Colonic mucosa (tissue), 4 donors: ENCODE measurements at regions not wholly inside any gene's neighbourhood (a gene's known extent, or its start where the extent isn't known, plus 50 kb on each side); places are given as distances from the start of the nearest gene placed in this dataset.
"Not testable (repeated sequence)": the region's sequence is repeated elsewhere in the genome, so short reads cannot be mapped to it uniquely, and the experiment has no call there.

Source experiments
- DNase-seq: peaks from one replicate; pipeline ENCODE4 v3.0.0-alpha.2; 2020
- H3K27ac ChIP-seq: fragments of 200-600 bp; one replicate; pipeline ENCODE4 v1.8.0; 2021
- H3K27me3 ChIP-seq: fragments of 200-600 bp; one replicate; pipeline ENCODE4 v1.8.0; 2021
- H3K36me3 ChIP-seq: fragments of 200-600 bp; one replicate; pipeline ENCODE4 v1.8.0; 2021
- H3K4me1 ChIP-seq: fragments of 200-600 bp; one replicate; pipeline ENCODE4 v1.8.0; 2021; ENCODE audit warnings: mild to moderate bottlenecking
- H3K4me3 ChIP-seq: fragments of 200-600 bp; one replicate; pipeline ENCODE4 v1.8.0; 2021
- H3K9ac ChIP-seq, 2 donors: one replicate each; pipeline ENCODE4 v1.7.0; 2013; ENCODE audit warnings: control low read depth in 2 of 2, low read depth in 2 of 2, low read length in 2 of 2
- H3K9me3 ChIP-seq: fragments of 200-600 bp; one replicate; pipeline ENCODE4 v1.8.0; 2021
- intact Hi-C: fragments of 100-400 bp; cut with DNase I; formaldehyde crosslinking; loops from one replicate; pipeline ENCODE4 v1.14.1; 2022
- TF ChIP-seq, protein P1 (sequence below): fragments of 200-600 bp; IDR thresholded peaks from one replicate; pipeline ENCODE4 v1.8.0; 2022; ENCODE audit warnings: antibody characterized with exemption, mild to moderate bottlenecking
- donor health status: healthy.
- donor health status: DM: no; HTN: no; CAD: no.
- donor health status: DM: no; HTN: no; CAD: no.

DNA sequence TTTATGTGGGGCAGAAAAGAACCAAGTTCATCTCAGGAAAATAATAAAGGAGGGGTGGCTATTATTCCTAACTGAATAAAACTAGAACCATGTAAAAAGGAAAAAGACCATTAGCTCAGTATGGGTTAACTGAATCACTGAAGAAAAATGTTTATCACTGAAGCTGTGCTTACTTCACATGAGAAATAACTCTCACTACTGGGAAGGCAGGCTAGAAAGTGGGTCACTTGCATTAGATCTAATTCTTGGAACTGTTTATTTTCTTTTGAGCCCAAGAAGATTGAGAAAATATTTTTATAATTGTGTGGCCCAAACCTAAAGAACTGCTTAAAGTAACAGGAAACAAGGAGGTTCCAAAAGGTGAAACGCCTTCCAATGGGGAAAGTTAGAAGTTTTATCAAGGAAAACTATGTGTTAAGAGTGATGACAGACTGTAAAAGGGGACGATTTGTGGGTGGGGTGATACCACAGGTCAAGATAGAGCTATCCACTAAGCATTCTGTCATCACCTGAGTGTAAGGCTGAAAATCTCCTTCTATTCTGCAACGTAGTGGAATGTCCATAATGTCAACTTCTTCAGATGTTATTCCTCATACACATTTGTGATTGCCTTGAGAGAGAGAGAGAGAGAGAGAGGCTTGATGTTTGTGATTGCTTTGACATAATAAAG is 1083.5 kb downstream of the PCDH7 start:
- TF ChIP-seq, protein P1, sequence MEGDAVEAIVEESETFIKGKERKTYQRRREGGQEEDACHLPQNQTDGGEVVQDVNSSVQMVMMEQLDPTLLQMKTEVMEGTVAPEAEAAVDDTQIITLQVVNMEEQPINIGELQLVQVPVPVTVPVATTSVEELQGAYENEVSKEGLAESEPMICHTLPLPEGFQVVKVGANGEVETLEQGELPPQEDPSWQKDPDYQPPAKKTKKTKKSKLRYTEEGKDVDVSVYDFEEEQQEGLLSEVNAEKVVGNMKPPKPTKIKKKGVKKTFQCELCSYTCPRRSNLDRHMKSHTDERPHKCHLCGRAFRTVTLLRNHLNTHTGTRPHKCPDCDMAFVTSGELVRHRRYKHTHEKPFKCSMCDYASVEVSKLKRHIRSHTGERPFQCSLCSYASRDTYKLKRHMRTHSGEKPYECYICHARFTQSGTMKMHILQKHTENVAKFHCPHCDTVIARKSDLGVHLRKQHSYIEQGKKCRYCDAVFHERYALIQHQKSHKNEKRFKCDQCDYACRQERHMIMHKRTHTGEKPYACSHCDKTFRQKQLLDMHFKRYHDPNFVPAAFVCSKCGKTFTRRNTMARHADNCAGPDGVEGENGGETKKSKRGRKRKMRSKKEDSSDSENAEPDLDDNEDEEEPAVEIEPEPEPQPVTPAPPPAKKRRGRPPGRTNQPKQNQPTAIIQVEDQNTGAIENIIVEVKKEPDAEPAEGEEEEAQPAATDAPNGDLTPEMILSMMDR: no peak
- DNase-seq: no peak
- Histone ChIP-seq H3K4me3 (no peak overlapping the region), H3K9me3 (no peaks in the 10 kb centered on the region), H3K27me3 (no peaks in the 10 kb centered on the region), H3K4me1 (no peaks in the 10 kb centered on the region), H3K27ac (no peak overlapping the region), H3K9ac (no peak overlapping the region), H3K36me3 (no peaks in the 10 kb centered on the region)
- intact Hi-C loops: no loop called here

DNA sequence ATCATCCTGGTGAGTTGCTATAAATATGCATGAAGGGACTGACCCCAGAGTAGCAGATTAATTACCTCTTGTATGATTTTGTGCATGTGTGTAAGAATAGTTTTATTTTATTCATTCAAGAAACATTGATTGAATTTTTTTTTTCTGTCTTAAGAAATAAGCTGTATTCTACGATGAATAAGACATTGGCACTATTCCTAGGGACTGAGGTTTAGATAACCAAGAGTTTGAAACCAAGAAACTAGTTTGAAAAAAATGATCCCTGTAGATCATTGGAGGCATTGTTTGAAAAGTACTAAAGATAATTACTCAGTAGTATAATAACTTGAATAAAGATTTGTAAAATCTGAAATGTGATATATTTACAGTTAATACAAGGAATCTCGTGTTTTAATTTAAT is 1086.9 kb downstream of the PCDH7 start:
- Histone ChIP-seq H3K4me3 (no peak overlapping the region), H3K4me1 (no peaks in the 10 kb centered on the region), H3K9ac (no peak overlapping the region), H3K9me3 (no peaks in the 10 kb centered on the region), H3K27ac (no peak overlapping the region), H3K36me3 (no peaks in the 10 kb centered on the region), H3K27me3 (no peaks in the 10 kb centered on the region)
- TF ChIP-seq, protein P1: no peak
- no peak for DNase-seq
- intact Hi-C loops: no loop called here

DNA sequence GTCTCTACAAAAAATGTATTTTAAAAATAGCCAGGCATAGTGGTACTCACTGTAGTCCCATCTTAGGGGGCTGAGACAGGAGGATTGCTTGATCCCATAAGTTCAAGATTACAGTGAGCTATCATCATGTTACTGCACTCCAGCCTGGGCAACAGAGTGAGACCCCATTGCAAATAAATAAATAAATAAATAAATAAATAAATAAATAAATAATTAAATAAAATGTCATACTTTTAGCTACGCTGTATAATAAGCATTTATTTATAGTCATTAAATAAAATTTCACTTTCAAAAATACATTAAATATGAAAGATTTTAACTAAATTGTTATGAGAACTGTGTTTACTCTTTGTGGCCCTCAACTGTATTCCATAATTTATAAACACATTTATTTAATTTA is 1124.2 kb downstream of the PCDH7 start:
- Histone ChIP-seq H3K27me3 (no peaks in the 10 kb centered on the region), H3K4me1 (no peaks in the 10 kb centered on the region), H3K9me3 (no peaks in the 10 kb centered on the region), H3K27ac (no peak overlapping the region), H3K36me3 (no peaks in the 10 kb centered on the region), H3K9ac (no peak overlapping the region), H3K4me3 (no peak overlapping the region)
- DNase-seq: no peak
- TF ChIP-seq, protein P1: no peak
- intact Hi-C loops: no loop called here

DNA sequence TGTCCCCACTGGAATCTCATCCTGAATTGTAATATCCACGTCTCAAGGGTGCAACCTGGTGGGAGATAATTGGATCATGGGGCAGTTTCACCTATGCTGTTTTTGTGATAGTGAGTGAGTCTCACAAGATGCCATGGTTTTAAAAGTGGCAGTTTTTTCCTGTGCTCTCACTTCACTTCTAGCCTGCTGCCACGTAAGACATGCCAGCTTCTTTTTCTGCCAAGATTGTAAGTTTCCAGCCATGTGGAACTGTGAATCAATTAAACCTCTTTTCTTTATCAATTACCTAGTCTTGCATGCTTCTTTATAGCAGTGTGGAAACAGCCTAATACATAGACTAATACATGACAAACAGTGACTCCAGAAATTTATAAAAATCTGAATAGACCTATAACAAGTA is 1131.8 kb downstream of the PCDH7 start:
- no peaks in the 10 kb centered on the region for H3K36me3 ChIP-seq
- DNase-seq: no peak
- no peak overlapping the region for H3K27ac ChIP-seq
- intact Hi-C loops: no loop called here
- H3K27me3 ChIP-seq: no peaks in the 10 kb centered on the region
- TF ChIP-seq, protein P1: no peak
- no peaks in the 10 kb centered on the region for H3K9me3 ChIP-seq
- no peak overlapping the region for H3K4me3 ChIP-seq
- no peak overlapping the region for H3K9ac ChIP-seq
- H3K4me1 ChIP-seq: no peaks in the 10 kb centered on the region

DNA sequence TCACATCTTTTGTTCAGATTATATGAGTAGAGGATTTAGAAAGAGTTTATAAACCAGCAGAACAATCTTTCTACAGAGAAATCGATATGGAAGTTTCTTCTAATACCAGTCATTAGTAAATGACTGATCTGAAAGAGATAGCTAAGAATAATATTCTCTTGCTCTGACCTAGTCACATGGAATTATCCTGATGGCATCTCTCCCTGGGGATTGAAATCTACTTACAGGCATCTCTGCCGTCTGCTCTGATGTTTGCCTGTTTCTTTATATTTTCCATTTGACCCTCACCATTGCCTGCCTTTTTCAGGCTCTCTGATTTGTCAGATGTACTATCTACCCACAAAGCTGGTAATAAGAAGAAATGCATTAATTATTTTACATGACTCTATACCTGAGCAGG is 1157.3 kb downstream of the PCDH7 start:
- TF ChIP-seq, protein P1: no peak
- no peaks in the 10 kb centered on the region for H3K9me3 ChIP-seq

DNA sequence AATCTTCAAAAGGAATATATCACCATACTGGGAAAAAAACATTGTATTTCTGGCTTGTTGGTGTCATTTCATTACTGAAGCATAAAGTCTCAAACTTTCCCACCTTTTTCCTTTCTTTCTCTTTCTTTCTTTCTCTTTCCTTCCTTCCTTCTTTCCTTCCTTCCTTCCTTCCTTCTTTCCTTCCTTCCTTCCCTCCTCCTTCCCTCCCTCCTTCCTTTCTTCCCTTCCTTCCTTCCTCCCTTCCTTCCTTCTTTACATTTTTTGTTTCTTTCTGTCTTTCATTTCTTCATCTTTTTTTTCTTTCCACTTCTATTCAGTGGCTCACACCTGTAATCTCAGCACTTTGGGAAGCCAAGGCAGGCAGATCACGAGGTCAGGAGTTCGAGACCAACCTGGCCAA is 1160.7 kb downstream of the PCDH7 start:
- H3K4me3 ChIP-seq, H3K9me3 ChIP-seq, H3K27ac ChIP-seq, intact Hi-C loops, H3K4me1 ChIP-seq, H3K9ac ChIP-seq, DNase-seq, H3K27me3 ChIP-seq, H3K36me3 ChIP-seq: not testable (repeated sequence)

More for the DNA sequence above, 1157.3 kb downstream of the PCDH7 start:
- H3K36me3 ChIP-seq: no peaks in the 10 kb centered on the region
- no peak for DNase-seq
- intact Hi-C loops: no loop called here
- H3K9ac ChIP-seq: no peak overlapping the region
- no peaks in the 10 kb centered on the region for H3K4me1 ChIP-seq
- H3K4me3 ChIP-seq: no peak overlapping the region
- no peaks in the 10 kb centered on the region for H3K27me3 ChIP-seq
- H3K27ac ChIP-seq: no peak overlapping the region
